NCI-H1417 (cell line): ENCODE measurements at regions not wholly inside any gene's neighbourhood (a gene's known extent, or its start where the extent isn't known, plus 50 kb on each side); places are given as distances from the start of the nearest gene placed in this dataset.
"Not testable (repeated sequence)": the region's sequence is repeated elsewhere in the genome, so short reads cannot be mapped to it uniquely, and the experiment has no call there.

Source experiments
- DNase-seq, 3 experiments: peaks; one replicate each; lab custom pipeline; 2025; lab: John Stamatoyannopoulos, UW

GRCh38 chr10:28444031-28444430 lies 88.9 kb upstream of the WAC start:
- no peak for DNase-seq

GRCh38 chr10:28445516-28445915 lies 87.4 kb upstream of the WAC start:
- DNase-seq = no peak

GRCh38 chr10:28449382-28449781 lies 83.5 kb upstream of the WAC start:
- no peak for DNase-seq

GRCh38 chr10:28449926-28450325 lies 83.0 kb upstream of the WAC start:
- no peak for DNase-seq

GRCh38 chr10:28453926-28454325 lies 79.0 kb upstream of the WAC start:
- no peak for DNase-seq

- no peak for DNase-seq
Measured at GRCh38 chr10:28457110-28457509, 75.8 kb upstream of the WAC start.

GRCh38 chr10:28457873-28458272 lies 75.0 kb upstream of the WAC start:
- not testable (repeated sequence) for DNase-seq

- no peak for DNase-seq
Measured at GRCh38 chr10:28459453-28460144, 73.3 kb upstream of the WAC start.

GRCh38 chr10:28463141-28463540 lies 69.8 kb upstream of the WAC start:
- DNase-seq = no peak

GRCh38 chr10:28463676-28464395 lies 69.1 kb upstream of the WAC start:
- no peak for DNase-seq

- no peak for DNase-seq
Measured at GRCh38 chr10:28467615-28468014, 65.3 kb upstream of the WAC start.

- no peak for DNase-seq
Measured at GRCh38 chr10:28468707-28469483, 64.0 kb upstream of the WAC start.

GRCh38 chr10:28470873-28471651 lies 61.9 kb upstream of the WAC start:
- no peak for DNase-seq

- no peak for DNase-seq
Measured at GRCh38 chr10:28471652-28472050, 61.3 kb upstream of the WAC start.

GRCh38 chr10:28478646-28479045 lies 54.3 kb upstream of the WAC start:
- no peak for DNase-seq

- no peak for DNase-seq
Measured at GRCh38 chr10:28479425-28479865, 53.5 kb upstream of the WAC start.

- DNase-seq = no peak
Measured at GRCh38 chr10:28479927-28480627, 52.8 kb upstream of the WAC start.

- no peak for DNase-seq
Measured at GRCh38 chr10:28480628-28480965, 52.3 kb upstream of the WAC start.

- not testable (repeated sequence) for DNase-seq
Measured at GRCh38 chr10:28481346-28481745, 51.6 kb upstream of the WAC start.

- no peak for DNase-seq
Measured at GRCh38 chr10:28481968-28482367, 51.0 kb upstream of the WAC start.
